OCI-LY1 (cell line): ENCODE measurements at regions not wholly inside any gene's neighbourhood (a gene's known extent, or its start where the extent isn't known, plus 50 kb on each side); places are given as distances from the start of the nearest gene placed in this dataset.

Experiments used
- H2AFZ ChIP-seq: fragments of 200-600 bp; sonication (generic), shearing (Covaris generic); 2 replicates; pipeline ENCODE4 v1.6.0; 2014; ENCODE audit warnings: antibody characterized with exemption, mild to moderate bottlenecking, low read length
- H3F3A ChIP-seq: fragments of 200-600 bp; sonication (generic), shearing (Covaris generic); 2 replicates; pipeline ENCODE4 v1.6.0; 2014; ENCODE audit warnings: mild to moderate bottlenecking, antibody characterized with exemption, low read length, moderate library complexity; ENCODE audit not compliant: insufficient read depth
- H3K27ac ChIP-seq: fragments of 200-600 bp; sonication (generic); 2 replicates; pipeline ENCODE4 v1.5.1; 2014; ENCODE audit warnings: low read length, mixed run types, mild to moderate bottlenecking, low read depth; ENCODE audit not compliant: poor library complexity, severe bottlenecking
- H3K27me3 ChIP-seq: fragments of 200-600 bp; sonication (generic); 2 replicates; pipeline ENCODE4 v1.6.0; 2014; ENCODE audit warnings: antibody characterized with exemption, mild to moderate bottlenecking, low read length, moderate library complexity; ENCODE audit not compliant: insufficient read depth
- H3K36me3 ChIP-seq: fragments of 200-600 bp; sonication (generic); 2 replicates; pipeline ENCODE4 v1.6.1; 2014; ENCODE audit warnings: mild to moderate bottlenecking, antibody characterized with exemption, low read length, moderate library complexity, mixed read lengths; ENCODE audit not compliant: insufficient read depth
- H3K4me1 ChIP-seq: fragments of 200-600 bp; sonication (generic); 2 replicates; pipeline ENCODE4 v1.5.1; 2014; ENCODE audit warnings: mild to moderate bottlenecking, low read length, moderate library complexity; ENCODE audit not compliant: insufficient read depth, severe bottlenecking
- H3K4me2 ChIP-seq: fragments of 200-600 bp; sonication (generic), shearing (Covaris generic); 2 replicates; pipeline ENCODE4 v1.6.1; 2014; ENCODE audit warnings: low read length
- H3K4me3 ChIP-seq: fragments of 200-600 bp; sonication (generic); 2 replicates; pipeline ENCODE4 v1.5.1; 2014; ENCODE audit warnings: low read length, low read depth, mild to moderate bottlenecking, mixed read lengths; ENCODE audit not compliant: poor library complexity, severe bottlenecking
- H3K79me2 ChIP-seq: fragments of 200-600 bp; shearing (Covaris generic); 2 replicates; pipeline ENCODE4 v1.6.1; 2016; ENCODE audit warnings: mixed run types, low read length, mixed read lengths; ENCODE audit not compliant: insufficient read depth
- H3K9ac ChIP-seq: fragments of 200-600 bp; sonication (generic), shearing (Covaris generic); 2 replicates; pipeline ENCODE4 v1.6.1; 2014; ENCODE audit warnings: mild to moderate bottlenecking, low read length, mixed read lengths
- H3K9me2 ChIP-seq: fragments of 200-600 bp; sonication (generic), shearing (Covaris generic); 2 replicates; pipeline ENCODE4 v1.6.1; 2014; ENCODE audit warnings: low read depth, mild to moderate bottlenecking, low read length, mixed read lengths
- H3K9me3 ChIP-seq: fragments of 200-600 bp; shearing (Covaris generic); 2 replicates; pipeline ENCODE4 v1.6.1; 2014; ENCODE audit warnings: low read length, mixed read lengths
- H4K20me1 ChIP-seq: fragments of 200-600 bp; sonication (generic), shearing (Covaris generic); 2 replicates; pipeline ENCODE4 v1.6.0; 2016; ENCODE audit warnings: mild to moderate bottlenecking, low read length; ENCODE audit not compliant: insufficient read depth
- EZH2 ChIP-seq: fragments of 200-600 bp; sonication (generic), shearing (Covaris generic); IDR thresholded peaks from 2 replicates; pipeline ENCODE4 v1.8.0; 2017; ENCODE audit warnings: borderline replicate concordance, mixed run types, mild to moderate bottlenecking, antibody characterized with exemption, low read length, moderate library complexity, mixed read lengths
- TF ChIP-seq, protein P1 (sequence below): fragments of 200-600 bp; sonication (generic), shearing (Covaris generic); IDR thresholded peaks from 2 replicates; pipeline ENCODE4 v1.5.1; 2017; ENCODE audit warnings: mild to moderate bottlenecking, antibody characterized with exemption, low read length, moderate library complexity, mixed read lengths

DNA sequence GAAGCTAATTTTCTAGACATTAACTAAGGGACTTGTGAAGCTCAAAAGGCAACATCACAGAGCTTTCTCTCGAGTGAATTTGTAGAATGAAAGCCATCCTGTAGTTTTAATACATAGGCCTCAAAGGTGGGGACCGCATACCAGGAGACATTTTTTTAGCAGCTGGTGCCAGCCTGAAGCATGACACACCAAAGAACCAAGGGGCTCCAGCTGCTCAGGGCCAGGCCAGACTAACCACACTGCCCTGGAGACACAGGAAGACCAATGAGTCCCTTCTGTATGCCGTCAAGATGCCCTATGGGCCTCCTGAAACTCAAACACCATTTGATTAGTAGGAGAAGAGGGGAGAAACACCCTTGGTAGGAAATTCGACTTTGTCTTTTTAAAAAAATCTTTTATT is 113.9 kb upstream of the CACNA1E start:
- Histone ChIP-seq H3K4me3 (no peak overlapping the region), H3F3A (no peaks in the 10 kb centered on the region), H2AFZ (no peak overlapping the region), H3K36me3 (no peaks in the 10 kb centered on the region), H3K79me2 (no peaks in the 10 kb centered on the region), H4K20me1 (no peaks in the 10 kb centered on the region), H3K9me2 (no peaks in the 10 kb centered on the region), H3K9me3 (no peaks in the 10 kb centered on the region), H3K9ac (no peak overlapping the region), H3K4me1 (no peaks in the 10 kb centered on the region), H3K27ac (no peak overlapping the region), H3K27me3 (no peaks in the 10 kb centered on the region), H3K4me2 (no peak overlapping the region)
- TF ChIP-seq, protein P1, sequence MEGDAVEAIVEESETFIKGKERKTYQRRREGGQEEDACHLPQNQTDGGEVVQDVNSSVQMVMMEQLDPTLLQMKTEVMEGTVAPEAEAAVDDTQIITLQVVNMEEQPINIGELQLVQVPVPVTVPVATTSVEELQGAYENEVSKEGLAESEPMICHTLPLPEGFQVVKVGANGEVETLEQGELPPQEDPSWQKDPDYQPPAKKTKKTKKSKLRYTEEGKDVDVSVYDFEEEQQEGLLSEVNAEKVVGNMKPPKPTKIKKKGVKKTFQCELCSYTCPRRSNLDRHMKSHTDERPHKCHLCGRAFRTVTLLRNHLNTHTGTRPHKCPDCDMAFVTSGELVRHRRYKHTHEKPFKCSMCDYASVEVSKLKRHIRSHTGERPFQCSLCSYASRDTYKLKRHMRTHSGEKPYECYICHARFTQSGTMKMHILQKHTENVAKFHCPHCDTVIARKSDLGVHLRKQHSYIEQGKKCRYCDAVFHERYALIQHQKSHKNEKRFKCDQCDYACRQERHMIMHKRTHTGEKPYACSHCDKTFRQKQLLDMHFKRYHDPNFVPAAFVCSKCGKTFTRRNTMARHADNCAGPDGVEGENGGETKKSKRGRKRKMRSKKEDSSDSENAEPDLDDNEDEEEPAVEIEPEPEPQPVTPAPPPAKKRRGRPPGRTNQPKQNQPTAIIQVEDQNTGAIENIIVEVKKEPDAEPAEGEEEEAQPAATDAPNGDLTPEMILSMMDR = no peak
- no peak for TF ChIP-seq EZH2

DNA sequence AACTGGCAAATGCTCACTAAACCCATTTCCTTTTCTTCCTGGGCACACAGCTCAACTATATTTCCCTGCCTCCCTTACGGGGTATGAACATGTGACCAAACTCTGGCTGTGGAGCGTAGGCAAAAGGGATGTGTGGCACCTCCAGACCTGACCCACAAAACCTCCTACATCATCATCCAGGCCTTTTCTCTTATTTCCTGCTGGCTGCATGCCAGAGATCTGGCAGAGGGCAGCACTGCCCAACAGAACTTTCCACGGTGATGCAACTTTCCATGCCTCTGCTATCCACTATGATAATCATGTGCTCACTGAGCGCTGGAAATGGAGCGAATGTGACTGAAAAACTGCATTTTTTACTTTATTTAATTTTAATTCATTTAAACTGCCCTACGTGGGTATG is 99.6 kb upstream of the CACNA1E start:
- Histone ChIP-seq H2AFZ (no peak overlapping the region), H4K20me1 (no peaks in the 10 kb centered on the region), H3K9me3 (no peaks in the 10 kb centered on the region), H3K9ac (no peak overlapping the region), H3K27me3 (no peaks in the 10 kb centered on the region), H3K79me2 (no peaks in the 10 kb centered on the region), H3F3A (no peaks in the 10 kb centered on the region), H3K4me2 (no peak overlapping the region), H3K4me3 (no peak overlapping the region), H3K27ac (no peak overlapping the region), H3K4me1 (no peaks in the 10 kb centered on the region), H3K9me2 (no peaks in the 10 kb centered on the region), H3K36me3 (no peaks in the 10 kb centered on the region)
- no peak for TF ChIP-seq EZH2
- TF ChIP-seq, protein P1 = no peak

DNA sequence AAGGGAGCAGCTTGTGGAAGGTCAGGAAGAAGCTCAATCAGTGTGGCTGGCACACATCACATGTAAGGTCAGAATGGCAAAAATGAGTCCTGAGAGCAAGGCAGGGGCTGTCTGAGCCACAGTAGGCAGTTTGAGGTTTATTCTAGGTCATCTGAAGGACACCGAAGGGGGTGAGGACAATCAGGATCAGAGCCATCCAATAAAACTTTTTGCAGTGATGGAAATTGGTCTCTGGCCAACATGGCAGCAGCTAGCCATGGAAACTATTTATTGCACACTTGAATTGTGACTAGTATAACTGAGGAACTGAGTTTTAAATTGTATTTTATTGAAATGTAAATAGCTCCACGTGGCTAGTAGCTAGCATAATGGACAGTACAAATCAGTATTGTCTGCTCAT is 97.0 kb upstream of the CACNA1E start:
- Histone ChIP-seq H3K79me2 (no peaks in the 10 kb centered on the region), H3F3A (no peaks in the 10 kb centered on the region), H3K27me3 (no peaks in the 10 kb centered on the region), H2AFZ (no peak overlapping the region), H3K9me3 (no peaks in the 10 kb centered on the region), H3K36me3 (no peaks in the 10 kb centered on the region), H4K20me1 (no peaks in the 10 kb centered on the region), H3K9me2 (no peaks in the 10 kb centered on the region), H3K4me1 (no peaks in the 10 kb centered on the region), H3K4me2 (no peak overlapping the region), H3K4me3 (no peak overlapping the region), H3K27ac (no peak overlapping the region), H3K9ac (no peak overlapping the region)
- TF ChIP-seq, protein P1 = no peak
- TF ChIP-seq EZH2 = no peak
